ENCODE measurements at regions not wholly inside any gene's neighbourhood (a gene's known extent, or its start where the extent isn't known, plus 50 kb on each side); places are given as distances from the start of the nearest gene placed in this dataset.

DNA sequence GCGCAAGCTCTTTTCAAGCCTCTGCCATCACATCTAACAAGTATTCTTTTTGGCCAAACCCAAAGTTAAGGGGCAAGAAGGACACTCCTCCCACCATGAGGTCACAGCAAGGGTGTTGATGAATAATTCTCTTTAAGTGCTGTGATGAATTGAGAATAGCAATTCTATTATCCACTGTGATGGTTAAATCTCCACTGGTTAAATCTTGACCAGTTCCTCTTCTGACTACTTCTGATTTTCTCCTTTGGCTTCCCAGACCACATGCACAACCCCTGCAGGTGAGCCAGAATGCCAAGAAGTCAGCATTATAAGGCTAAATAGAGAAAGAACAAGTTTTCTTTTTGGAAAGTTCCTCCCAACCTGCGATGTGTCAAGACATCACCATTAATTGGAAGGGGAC, 90.6 kb upstream of the BCL2L14 start:
- Histone ChIP-seq H3K9me3 (no peaks in the 10 kb centered on the region), H3K4me1 (no peaks in the 10 kb centered on the region), H3K36me3 (no peaks in the 10 kb centered on the region), H3K27me3 (no peaks in the 10 kb centered on the region), H3K4me3 (no peak overlapping the region), H3K27ac (no peak overlapping the region)
- intact Hi-C loops (cut with DNase I) = no loop called here
- no peak for DNase-seq (ENCODE audit: low spot score in 2 of 2)
- TF ChIP-seq, protein P1, sequence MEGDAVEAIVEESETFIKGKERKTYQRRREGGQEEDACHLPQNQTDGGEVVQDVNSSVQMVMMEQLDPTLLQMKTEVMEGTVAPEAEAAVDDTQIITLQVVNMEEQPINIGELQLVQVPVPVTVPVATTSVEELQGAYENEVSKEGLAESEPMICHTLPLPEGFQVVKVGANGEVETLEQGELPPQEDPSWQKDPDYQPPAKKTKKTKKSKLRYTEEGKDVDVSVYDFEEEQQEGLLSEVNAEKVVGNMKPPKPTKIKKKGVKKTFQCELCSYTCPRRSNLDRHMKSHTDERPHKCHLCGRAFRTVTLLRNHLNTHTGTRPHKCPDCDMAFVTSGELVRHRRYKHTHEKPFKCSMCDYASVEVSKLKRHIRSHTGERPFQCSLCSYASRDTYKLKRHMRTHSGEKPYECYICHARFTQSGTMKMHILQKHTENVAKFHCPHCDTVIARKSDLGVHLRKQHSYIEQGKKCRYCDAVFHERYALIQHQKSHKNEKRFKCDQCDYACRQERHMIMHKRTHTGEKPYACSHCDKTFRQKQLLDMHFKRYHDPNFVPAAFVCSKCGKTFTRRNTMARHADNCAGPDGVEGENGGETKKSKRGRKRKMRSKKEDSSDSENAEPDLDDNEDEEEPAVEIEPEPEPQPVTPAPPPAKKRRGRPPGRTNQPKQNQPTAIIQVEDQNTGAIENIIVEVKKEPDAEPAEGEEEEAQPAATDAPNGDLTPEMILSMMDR (IDR thresholded peaks at IDR 0.05) = no peak

- no peak overlapping the region for H3K27ac ChIP-seq
- no peaks in the 10 kb centered on the region for H3K36me3 ChIP-seq
- no peak for DNase-seq (ENCODE audit: low spot score in 2 of 2)
- intact Hi-C loops (cut with DNase I) = no loop called here
- TF ChIP-seq, protein P1 (IDR thresholded peaks at IDR 0.05) = no peak
- no peaks in the 10 kb centered on the region for H3K27me3 ChIP-seq
- H3K4me3 ChIP-seq = no peak overlapping the region
- H3K4me1 ChIP-seq = no peaks in the 10 kb centered on the region
- H3K9me3 ChIP-seq = no peaks in the 10 kb centered on the region
Measured at GRCh38 chr12:11981121-11981733, 89.5 kb upstream of the BCL2L14 start.

DNA sequence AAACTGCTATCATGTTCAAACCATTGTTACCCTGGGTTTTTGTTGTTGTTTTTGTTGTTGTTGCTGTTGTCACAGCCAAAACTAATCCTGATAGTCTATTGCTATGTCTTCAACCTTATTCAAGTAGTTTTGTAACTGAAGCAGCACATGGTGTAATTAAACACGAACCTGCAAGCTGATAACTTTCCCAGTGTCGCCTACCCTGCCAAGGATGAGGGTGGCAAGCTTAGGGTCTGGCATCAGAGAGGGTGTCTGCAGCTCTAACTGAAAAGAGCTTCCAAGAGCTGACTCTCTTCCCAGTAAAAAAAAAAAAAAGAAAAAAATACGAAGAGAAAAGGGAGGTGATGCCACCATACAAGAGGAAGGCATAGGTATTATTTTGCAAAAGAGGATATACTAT, 86.3 kb upstream of the BCL2L14 start:
- Histone ChIP-seq H3K4me1 (no peaks in the 10 kb centered on the region), H3K36me3 (no peaks in the 10 kb centered on the region), H3K4me3 (no peak overlapping the region), H3K27ac (no peak overlapping the region), H3K27me3 (no peaks in the 10 kb centered on the region), H3K9me3 (no peaks in the 10 kb centered on the region)
- DNase-seq (ENCODE audit: low spot score in 2 of 2) = no peak
- intact Hi-C loops (cut with DNase I) = no loop called here
- TF ChIP-seq, protein P1 (IDR thresholded peaks at IDR 0.05) = no peak

DNA sequence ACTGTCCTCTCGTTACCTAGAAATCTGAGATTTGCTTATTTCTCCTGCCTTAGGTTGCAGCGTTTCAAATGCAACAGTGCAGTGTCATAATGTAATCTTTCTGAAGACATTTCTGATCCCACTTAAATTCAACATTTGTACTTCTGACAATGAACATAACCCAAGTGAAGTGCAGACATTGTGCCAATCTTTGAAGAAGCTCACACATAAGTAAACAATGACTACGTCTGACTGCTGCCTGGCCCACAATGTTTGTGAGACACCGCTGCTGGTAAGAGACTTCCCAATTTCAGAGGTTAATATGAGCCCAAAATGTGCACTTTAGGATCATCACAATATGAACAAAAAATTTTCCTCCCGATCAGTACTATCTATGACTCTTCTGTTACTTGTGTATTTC, 84.6 kb upstream of the BCL2L14 start:
- DNase-seq (ENCODE audit: low spot score in 2 of 2) = no peak

GRCh38 chr12:11987901-11988300, 82.8 kb upstream of the BCL2L14 start:
- no peak for DNase-seq (ENCODE audit: low spot score in 2 of 2)
- TF ChIP-seq, protein P1 (IDR thresholded peaks at IDR 0.05) = no peak
- intact Hi-C loops (cut with DNase I) = no loop called here
- Histone ChIP-seq H3K27ac (no peak overlapping the region), H3K4me1 (no peaks in the 10 kb centered on the region), H3K27me3 (no peaks in the 10 kb centered on the region), H3K9me3 (no peaks in the 10 kb centered on the region), H3K4me3 (no peak overlapping the region), H3K36me3 (no peaks in the 10 kb centered on the region)

More for the DNA sequence above, 84.6 kb upstream of the BCL2L14 start:
- Histone ChIP-seq H3K4me1 (no peaks in the 10 kb centered on the region), H3K9me3 (no peaks in the 10 kb centered on the region), H3K36me3 (no peaks in the 10 kb centered on the region), H3K4me3 (no peak overlapping the region), H3K27ac (no peak overlapping the region), H3K27me3 (no peaks in the 10 kb centered on the region)
- intact Hi-C loops (cut with DNase I) = no loop called here
- TF ChIP-seq, protein P1 (IDR thresholded peaks at IDR 0.05) = no peak

DNA sequence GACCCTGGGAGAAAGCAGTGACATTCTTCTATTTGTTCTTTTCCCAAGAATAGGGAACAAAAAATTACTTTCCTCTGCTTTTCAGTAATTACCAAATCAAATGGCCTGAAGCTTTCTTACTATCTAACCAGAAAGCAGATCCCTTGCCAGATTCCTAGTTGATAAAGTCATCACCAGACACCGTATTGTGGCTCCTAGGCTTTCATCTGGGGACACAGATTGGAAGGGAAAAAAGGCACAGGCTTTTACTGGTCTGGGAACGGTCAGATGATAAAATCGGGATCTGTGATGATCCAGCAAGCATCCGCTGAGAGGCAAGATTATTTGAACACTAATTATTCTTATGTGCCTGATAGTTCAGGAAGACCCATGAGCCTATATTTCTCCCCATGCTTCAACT, 79.1 kb upstream of the BCL2L14 start:
- Histone ChIP-seq H3K36me3 (no peaks in the 10 kb centered on the region), H3K27ac (no peak overlapping the region), H3K9me3 (no peaks in the 10 kb centered on the region), H3K4me3 (no peak overlapping the region), H3K27me3 (no peaks in the 10 kb centered on the region), H3K4me1 (no peaks in the 10 kb centered on the region)
- intact Hi-C loops (cut with DNase I) = no loop called here
- DNase-seq (ENCODE audit: low spot score in 2 of 2) = no peak
- TF ChIP-seq, protein P1 (IDR thresholded peaks at IDR 0.05) = no peak
